GM20431 (cell line): ENCODE measurements at regions not wholly inside any gene's neighbourhood (a gene's known extent, or its start where the extent isn't known, plus 50 kb on each side); places are given as distances from the start of the nearest gene placed in this dataset.

Experiments
- in situ Hi-C: fragments of 300-500 bp; cut with MseI, MboI; formaldehyde crosslinking; loops from one replicate; pipeline ENCODE4 v1.15.0; 2020; ENCODE audit warnings: low sequenced_read_pairs; ENCODE audit not compliant: unreplicated experiment

DNA sequence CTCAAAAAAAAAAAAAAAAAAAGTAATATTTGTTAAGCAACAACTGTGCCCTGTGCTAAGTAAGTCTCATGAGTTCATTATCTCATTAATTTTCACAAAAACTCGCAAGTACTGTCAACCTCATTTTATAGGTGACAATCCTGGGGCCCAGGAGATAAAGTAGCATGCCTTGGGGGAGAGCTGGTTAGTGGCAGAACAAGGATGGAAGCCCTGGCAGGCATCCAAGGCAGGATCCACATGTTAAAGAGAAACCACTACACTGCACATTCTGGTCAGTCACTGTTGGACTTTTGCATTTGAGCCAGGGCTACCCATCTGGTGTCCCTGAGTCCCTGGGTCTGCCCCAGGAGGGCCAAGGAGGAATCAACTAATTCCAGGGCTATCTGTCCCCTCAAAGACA, 54.6 kb downstream of the ZFP36L2 start:
- in situ Hi-C loops = no loop called here

DNA sequence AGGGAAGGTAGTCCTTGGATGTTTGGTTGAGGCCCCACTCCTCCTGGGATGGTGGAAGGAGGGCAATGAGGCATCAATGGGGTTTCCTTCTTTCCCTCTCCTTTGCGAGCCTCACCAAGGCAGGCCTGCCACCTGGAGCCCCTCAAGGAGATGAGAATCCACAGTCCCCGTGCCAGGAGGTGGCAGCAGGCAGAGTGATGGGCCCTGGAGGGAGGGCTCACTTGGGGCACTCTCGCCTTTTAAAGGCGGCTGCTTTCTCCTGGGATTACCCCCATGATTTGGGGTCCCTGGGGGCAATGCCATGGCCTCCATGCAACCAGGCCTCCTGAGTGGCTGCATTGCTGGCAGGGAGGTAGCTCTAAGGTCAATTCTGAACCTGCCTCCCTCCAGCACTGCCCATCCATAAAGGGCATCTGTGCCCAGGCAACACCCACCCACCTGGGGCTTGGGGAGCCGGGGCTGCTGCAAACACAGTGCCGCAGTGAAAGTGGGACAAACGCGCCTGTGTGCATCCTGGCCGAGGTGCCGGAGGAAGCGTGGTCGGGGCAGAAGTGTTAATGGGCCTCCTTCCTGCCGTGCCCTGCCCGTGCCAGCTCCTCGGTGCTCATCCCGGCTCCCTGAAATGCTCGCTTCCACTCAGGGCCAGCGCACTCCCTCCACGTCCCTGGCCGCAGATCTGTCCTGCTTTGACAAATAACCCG, 55.9 kb downstream of the ZFP36L2 start:
- in situ Hi-C loops = no loop called here

DNA sequence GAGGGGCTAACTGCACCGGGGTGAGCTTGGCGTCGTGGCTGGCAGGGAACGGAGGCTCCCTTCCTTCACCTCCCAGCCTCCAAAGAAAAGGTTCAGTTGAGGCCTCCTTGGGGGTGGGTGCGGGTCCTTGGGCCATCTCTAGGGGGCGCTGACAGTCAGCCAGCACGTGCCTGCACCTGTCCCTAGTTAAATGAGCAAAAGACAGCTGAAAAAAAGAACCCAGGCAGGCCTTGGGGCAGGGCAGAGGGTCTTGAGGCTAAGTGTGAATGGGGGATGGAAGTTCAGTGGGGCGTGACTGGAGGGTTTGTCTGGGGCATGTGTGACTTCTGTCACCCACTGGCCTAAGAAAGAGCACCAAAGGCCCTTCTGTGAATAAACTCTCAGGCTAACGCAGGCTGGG, 56.4 kb downstream of the ZFP36L2 start:
- in situ Hi-C loops = no loop called here

DNA sequence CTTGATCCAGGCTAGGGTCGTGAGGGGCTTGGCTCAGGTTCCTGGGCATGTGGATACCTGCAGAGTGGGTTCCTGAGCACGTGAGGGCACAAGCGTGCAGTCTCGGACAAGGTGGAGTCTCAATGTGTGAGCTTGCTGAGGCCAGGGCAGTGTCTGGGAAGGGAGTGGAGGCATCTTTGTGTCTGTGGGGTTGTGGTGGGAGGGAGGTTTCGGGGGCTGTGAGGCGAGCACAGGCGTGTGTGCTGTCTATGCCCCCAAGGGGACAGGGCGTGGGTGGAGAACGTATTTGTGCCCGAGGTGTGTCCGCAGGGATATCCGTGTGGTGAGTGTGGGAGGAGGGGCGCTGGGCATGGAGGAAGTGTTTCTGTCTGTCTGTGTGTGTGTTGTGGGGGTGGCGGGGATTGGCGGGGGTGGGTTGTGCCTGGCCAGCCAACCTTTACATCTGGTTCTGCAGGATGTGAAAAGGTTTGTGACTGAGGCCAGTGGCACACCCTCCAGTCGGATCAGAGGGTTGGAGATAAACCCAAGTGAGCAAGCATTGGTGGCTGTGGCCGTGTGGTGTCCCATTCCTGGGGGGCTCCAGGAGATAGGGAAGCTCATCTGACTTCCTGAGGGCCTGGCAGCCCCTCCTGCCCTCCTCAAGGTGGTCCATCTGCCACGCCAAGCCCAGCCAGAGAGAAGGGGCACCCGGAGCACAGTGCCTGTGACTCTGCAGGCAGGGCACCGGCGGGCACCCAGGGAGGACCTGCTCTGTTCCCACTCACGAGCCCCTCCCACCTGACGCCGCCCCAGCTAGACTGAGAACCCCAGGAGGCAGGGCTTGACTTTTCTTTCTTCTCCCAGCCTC, 57.1 kb downstream of the ZFP36L2 start:
- in situ Hi-C loops = no loop called here

DNA sequence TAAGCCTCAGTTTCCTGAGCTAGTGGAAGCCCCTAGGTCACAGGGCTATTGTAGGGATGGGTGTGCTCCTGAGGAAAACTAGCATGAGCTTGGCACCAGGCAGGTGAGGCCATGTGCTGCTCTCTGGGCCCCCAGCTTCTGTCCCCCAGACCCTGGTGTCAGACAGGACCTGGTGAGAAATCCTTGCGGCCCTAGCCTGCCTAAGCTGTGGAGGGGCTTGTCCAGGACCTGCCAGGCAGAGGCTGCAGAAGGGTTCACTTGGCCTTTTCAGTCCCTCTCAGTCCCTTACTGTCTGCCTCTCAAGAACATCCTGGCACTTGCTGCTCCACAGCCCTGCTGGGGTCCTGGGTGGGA, 58.4 kb downstream of the ZFP36L2 start:
- in situ Hi-C loops = no loop called here

DNA sequence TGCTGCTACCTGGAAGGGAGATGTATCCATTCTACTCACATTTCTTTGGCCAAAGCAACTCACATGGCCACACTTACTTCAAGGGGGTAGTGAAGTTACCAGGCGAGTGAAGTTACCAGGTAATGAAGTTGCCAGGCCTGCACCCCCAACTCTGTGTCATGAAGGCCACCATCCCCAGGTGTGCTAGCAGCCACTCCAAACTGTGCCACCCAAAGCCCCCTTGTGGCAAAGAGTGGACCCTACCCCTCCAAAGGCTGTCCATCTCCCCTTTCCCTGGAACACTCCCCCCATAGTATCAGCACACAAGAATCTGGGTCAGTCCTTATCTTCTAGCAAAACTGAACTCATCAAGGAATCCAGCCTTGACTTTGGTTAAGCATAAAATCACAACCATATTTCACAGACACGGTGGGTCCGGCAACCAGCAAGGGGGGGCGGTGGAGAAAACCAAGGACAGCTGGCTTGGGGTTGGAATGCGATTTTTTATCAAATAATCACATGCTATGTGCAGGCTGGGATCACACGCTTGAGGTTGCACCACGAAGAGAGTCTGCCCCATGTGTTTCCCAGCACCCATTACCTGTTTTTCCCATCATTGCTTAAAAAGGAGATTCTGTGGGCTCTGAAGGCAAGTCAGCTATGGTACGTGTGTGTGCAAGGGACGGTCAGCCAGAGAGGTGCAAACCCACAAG, 60.9 kb downstream of the ZFP36L2 start:
- in situ Hi-C loops = no loop called here

DNA sequence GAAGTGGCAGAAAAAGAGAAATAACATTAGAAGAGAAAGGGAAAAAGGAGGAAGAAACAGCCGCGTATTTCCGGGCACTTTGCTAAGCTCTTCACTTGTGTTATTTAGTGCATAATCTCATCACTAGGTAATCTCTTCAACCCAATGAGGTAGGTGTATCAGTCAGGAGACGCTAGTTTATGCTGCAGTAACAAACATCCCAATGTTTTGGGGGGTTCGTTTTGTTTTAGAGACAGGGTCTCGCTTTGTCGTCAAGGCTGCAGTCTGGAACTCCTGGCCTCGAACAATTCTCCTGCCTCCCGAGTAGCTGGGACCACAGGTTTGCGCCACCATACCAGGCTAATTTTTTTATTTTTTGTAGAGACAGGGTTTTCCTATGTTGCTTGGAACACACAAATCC, 61.7 kb downstream of the ZFP36L2 start:
- in situ Hi-C loops = no loop called here

DNA sequence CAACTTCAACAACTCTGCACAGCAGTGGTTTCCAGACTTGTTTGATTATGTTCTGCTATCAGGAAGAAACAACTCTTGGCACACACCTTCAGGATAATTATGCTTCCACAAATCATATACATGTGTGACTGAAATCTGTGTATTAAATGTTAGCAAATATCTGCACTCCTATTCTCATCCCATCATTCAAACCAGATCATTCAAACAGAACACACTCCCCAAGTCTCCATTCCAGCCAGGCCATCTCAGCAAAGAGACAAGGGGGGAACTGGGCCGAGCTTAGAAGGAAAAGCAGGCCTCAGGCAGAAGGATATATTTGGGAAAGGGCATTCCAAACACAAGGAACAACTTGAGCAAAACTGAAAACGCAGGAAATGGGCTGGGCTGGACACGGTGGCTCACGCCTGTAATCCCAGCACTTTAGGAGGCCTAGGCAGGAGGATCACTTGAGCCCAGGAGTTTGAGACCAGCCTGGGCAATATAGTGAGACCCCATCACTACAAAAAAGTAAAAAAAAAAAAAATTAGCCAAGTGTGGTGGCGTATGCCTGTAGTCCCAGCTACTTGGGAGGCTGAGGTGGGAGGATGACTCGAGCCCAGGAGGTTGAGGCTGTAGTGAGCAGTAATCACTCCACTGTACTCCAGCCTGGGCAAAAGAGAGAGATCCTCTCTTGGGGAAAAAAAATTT, 62.7 kb downstream of the ZFP36L2 start:
- in situ Hi-C loops = no loop called here

DNA sequence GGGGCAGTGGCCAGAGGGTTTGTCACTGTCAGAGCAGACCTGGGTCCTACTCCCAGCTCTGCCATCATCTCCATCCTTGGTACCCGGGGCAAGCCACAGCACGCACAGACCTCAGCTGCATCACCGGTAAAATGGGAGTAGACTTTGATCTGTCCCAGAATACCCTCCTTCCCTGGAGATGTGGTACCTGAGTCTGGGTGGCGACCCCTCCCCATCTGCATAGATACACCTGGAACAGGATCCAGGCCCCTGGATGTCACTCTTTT, 64.0 kb downstream of the ZFP36L2 start:
- in situ Hi-C loops = no loop called here

DNA sequence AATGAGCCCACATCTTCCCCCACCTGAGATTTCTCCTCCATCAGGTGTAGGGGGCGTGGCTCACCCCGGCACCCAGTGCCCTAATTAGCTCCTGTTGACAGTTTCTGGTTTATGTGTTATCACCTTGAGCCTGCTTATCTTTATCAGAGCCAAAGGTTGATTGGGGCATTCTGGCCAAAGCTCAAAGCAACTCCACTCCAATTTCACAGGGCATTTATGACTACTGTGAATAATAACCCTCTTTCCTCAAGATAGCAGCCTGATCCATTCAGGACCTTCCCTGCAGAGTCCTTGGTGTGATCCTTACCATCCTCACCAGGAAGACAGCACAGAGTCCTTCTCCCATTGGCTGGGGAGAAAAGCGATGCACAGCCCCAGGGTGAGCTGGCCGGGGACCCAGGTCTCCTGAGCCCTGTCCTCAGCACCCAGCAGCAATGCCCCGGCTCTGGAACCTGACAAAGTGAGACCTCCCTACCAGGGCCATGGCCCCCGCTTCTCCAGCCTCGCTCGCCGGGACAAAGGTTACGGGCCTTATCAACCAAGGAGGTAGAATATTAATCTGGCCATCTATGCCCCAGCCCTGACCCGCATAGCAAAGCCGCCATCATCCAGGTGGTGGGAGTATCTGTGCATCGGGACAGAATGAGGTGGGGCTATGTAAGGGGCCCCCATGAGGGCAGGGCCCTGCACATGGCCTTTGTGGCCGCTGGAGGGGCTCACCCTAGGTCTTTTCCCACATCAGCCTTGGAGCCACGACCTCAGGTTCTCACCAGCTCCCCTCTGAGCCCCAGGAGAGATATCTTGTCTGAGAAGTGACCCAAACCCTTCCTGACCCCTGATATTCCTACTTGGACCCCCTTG, 64.5 kb downstream of the ZFP36L2 start:
- in situ Hi-C loops = no loop called here

DNA sequence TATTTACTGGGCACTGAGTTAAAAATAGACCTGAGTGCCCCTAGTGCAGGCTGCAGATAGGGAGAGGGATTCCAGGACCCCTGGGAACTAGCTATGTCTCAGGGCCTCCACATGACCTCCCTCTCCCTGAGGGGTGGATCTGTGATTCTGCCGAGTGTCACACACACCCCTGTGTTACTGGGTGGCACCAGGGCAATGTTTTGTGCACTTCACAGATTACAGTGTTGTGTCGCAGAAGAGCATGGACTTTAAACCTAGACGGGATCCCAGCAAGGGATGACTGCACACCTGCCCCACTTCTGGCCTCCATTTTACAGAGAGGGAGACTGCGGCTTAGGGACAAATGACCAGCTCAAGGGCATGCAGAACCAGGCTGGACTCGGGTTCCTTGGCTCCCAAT, 65.6 kb downstream of the ZFP36L2 start:
- in situ Hi-C loops = no loop called here

DNA sequence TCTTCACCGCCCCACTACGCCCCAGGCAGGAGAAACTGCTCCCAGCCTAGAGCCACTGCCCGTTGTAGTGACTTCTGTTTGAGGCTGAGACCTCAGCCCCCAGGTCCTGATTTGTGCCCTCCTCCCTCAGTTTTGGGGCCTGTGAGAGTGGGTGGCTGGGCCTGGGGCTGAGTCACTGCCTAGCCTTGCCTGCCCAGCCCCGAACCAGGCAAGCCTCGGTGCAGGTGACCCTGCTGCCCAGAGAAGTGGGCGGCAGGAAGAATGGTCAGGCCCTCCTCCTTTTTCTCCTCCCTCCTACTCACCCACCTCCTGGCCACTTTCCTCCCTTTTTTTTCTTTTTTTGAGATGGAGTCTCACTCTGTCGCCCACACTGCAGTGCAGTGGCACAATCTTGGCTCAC, 66.6 kb downstream of the ZFP36L2 start:
- in situ Hi-C loops = no loop called here

DNA sequence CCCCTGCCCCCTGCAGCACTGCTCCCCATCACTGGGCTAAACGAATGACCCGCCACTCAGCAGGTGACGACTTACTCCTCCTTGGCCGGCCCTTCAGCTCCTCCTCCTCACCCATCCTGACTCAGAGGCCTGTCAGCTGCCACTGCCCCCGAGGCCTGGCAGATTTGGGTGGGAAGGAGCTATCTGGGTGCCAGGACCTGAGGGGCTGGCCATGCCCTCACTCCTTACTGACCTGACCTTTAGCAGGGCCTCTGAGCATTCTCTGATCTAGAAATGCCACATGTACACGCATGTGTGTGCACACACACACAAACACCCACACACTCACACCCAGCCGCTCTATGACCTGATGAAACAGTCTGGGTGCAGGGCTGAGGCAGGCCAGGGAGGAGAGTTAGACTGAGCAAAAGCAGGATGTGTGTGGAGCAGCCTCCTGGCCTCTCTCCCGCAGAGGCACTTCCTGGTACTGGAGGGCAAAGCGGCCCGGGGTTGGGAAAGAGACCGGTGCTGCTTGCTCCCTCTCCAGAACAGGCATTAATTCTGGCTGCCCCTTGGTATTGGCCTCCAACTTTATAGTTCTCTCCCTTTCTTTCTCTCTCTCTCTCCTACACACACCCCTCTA, 68.0 kb downstream of the ZFP36L2 start:
- in situ Hi-C loops = no loop called here

DNA sequence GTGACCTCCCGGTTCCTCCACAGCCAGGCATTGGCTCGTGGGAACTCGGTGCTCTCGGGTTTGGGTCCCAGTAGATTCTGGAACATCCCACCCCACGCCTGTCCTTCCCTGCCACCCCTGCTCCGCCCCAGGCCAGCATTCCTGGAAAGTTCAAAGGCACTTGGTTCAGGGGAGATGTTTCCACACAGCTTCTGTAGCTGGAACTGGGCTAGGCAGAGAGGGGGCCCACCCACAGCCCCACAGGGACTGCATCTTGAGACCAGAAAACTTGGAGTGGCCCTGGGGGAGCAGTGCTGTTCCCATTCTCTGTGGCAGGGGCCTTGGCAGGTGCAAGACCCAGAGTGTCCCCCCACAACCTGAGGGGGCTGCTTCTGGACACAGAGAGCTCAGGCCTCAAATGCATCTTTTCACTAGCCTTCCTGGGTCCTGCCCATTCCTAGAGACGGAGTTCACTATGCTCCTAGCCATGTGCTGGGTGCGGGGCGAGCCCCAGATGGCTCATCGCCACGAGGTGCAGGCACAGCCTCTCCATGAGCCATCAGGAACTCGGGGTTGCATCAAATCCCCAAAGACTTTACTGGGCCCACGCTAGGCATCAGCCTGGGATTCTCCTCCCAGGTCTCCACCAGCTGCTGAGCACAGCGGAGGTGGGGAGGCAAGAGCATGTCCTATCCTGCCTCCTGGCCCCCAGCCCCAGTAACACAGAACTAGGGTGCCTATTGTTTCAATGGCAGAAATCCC, 68.7 kb downstream of the ZFP36L2 start:
- in situ Hi-C loops = no loop called here

DNA sequence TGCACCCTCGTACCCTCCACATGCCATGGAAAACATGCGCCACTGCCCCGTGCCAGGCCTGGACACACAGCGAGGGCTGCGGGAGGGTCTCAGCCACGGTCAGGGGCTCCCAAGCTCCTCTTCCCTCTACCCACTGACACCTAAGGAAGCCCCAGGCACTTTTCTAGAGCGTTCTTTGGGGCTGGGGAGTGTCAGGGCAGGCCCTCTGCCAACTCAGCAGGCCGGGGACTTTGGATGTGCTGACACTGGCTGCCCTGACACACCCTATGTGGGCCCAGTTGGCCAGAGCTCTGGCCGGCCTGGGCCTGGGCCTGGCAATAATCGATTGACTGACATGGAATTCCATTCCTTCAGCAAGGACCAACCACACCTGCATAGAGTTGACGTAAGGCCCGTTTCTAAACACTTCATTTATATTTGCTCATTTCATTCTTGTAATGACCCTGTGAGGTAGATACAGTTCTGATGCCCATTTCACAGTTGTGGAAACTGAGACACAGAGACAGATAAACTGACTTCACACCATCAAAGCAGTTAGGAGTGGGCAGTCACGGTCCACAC, 70.5 kb downstream of the ZFP36L2 start:
- in situ Hi-C loops = no loop called here

DNA sequence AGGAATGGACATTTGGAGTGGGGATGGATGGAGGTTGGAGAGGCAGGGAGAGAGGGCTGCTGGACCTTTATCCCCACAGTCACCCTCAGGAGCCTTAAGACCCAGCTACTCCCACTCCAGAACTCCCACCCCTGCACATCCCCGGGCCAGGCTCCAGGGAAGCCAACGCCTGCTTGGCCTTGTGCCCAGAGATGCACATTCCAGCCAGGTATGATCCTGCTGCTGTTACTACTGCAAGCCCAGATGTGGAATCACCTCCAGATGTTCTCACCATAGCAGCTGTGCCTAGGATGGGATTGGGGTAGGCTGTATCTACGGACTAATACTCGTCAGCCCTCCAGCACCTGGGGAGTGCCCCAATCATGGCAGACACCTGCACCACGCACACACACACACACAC, 71.7 kb downstream of the ZFP36L2 start:
- in situ Hi-C loops = no loop called here

DNA sequence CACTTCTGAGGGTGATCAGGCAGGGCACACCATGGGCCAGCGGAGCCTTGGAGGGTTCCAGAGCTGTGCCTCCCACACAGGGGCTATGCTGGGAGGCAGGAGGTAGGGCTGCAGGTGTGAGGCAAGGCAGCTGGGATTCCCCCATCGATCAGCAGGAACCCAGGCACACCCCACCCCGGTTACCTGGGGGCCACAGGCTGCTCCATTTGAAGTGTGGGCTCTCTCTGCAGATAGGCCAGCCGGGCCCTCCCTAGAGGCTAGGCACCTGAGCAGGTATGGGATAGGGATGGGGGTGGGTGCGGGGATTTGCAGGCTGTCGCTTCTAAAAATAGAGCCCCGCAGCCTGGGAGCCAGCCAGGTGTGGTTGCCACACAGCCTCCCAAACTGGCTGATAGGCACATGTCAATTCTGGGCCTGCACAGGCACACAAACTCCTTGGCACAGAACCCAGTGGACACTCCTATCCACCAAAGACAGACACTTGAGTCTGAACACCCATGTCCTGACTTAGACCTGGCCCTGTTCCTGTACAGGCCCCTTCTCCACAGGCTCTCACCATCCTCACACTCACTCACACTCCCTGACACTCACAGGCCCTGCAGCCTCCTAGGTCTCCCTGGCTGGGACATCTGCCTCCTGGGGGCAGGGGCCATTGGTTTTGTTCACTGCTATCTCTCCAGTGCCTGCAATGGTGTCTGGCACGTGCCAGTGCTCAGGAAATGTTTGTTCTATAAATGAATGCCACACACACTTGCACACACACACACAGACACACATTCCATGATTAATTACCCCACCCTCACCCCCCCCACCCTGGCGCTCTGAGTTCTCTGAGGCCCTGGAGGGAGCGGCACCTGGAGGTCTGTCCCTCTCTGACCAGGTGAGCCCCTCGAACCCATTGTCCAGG, 73.4 kb downstream of the ZFP36L2 start:
- in situ Hi-C loops = no loop called here

DNA sequence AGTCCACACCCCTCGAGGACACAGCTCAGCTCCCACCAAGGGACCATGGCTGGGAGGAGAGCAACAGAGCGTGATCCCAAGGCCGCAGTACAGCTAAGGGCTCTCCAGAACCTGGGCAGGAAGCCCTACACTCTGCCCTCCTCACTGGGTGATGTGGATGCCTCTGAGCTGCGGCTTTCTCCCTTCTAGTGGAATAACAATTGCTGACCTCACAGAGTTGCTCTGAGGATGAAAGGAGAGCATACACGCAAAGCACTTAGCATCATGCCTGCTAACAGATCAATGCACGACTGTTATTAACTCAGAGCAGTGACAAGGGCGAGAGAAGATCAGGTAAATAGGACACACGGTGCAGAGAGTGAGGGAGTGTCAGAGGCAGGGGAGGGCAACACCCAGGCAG, 74.2 kb downstream of the ZFP36L2 start:
- in situ Hi-C loops = no loop called here
